Fibroblast of upper back skin (primary cell): ENCODE measurements at regions not wholly inside any gene's neighbourhood (a gene's known extent, or its start where the extent isn't known, plus 50 kb on each side); places are given as distances from the start of the nearest gene placed in this dataset.

Source experiments
- DNase-seq: peaks from one replicate; pipeline ENCODE4 v3.0.0-alpha.2; 2013

DNA sequence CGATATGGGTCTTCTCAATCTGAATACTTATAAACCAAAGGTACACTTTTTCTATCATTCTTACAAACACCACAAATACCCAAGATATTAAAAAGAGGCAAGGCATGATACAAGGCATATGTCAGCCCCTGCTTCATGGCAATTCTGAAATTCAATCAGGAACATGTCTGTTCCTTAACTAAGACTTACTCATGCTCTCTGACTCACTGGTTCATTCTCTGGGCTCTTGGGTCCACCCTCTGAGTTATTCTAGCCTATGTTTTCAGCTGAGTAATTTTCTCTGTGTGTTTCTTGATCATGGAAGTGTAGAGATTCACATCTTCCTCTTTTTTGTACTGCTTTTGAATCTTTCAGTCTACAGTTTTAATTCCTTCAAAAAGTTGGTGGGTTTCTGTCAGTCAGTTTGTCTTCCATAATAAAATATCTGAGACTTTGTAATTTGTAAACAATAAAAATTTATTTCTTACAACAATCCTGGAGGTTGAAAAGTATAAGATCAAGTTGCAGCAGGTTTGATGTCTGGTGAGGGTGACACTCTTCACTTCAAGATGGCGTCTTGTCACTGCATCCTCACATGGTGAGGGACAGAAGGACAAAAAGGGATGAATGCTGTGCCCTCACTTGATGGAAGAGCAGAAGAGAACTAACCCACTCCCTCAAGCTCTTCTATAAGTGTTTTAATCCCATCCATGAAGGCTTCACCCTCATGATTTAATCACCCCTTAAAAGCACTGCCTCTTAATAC lies 211.7 kb downstream of the FAM76B start:
- DNase-seq = peak; percentile 82

DNA sequence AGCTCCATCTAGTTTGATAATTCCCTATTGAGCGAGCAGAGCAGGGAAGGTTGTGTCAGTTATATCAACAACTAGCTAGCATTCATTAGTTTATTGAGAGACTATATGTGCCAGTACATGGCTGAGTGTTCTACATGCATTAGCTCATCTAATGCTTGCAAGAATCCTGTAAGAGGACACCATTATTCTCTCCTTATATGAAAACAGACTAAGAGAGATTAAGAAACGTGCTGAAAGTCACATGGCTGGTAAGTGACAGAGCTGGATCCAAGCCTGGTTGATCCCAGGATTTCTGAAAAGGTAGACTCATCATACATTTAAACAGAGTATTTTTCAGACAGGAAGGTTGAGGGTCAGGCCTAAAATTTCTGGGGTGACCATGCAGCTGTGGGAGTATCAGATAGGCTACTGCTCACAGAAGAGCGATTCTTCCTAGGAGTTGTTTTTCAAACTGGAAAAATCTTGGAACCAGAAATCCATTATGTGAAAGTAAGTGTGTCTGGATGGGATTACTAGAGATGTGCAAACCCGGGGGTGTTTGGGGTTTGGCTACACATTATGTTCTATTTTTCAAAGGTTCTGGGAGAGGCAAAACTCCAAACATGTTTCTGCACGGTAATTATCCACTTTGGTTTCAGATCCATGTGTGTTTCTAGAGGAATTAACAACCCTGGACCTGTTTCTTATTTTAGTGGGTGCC lies 213.3 kb downstream of the FAM76B start:
- DNase-seq = no peak

DNA sequence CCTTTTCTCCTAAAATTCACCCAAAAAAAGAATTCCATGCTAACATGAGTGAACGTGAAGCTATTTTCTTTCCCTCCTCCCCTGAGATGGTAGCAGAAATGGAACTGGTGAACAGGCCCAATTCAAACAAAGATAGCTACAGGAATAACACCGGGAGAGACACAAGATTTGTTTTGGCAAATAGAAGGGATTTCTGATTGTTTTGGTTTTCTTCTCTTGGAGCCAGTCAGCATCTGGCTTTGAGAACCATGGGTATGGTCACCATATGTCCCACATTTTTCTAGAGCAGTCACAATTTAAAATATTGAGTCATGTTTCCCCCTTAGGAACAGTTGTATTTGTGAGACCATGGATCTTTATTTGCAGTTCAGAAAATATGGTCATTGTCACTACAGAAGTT lies 214.1 kb downstream of the FAM76B start:
- DNase-seq = peak; percentile 56

DNA sequence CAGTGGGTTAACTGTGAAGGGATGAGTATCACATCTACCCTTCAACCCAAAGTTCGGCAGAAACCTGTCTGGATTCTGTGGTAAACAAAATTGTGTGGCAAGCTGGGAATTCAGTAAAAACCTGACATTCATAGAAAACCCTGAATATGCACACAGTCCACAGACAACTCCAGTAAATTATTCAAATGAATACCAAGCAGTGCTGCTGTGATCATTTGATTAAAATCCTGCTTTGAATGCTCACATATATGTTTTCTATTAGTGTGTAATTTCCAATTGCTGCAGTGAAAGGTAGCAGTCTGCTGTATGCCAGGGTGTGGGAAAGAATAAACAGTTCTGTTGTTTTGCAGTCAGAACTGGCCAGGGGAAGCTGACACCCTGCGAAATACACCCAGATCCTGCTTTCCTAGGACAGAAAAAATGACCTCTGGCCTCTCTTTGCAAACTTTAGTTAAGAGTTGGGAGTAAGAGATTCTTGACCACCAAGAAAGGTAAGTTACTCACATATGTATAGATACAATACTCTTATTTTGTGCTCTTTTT lies 217.8 kb downstream of the FAM76B start:
- no peak for DNase-seq

DNA sequence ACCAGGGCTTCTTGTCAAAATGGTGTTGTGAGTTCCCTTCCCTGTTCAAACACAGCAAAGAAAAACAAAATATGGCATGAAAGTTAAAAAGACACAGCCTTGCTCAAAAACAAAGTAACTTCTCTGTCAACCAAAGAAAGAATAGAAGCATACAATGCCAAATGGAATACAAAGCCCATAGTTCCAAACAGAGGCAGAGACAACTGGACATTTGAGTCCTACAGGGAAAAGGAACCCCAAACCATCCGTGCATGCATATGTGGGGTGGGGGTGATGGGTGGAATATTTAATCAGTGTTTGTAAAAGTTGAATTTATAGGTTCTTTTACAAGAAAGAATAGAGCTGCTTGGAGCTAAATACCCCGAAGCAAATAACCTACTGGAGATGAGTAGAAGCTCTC lies 218.7 kb downstream of the FAM76B start:
- DNase-seq = no peak

DNA sequence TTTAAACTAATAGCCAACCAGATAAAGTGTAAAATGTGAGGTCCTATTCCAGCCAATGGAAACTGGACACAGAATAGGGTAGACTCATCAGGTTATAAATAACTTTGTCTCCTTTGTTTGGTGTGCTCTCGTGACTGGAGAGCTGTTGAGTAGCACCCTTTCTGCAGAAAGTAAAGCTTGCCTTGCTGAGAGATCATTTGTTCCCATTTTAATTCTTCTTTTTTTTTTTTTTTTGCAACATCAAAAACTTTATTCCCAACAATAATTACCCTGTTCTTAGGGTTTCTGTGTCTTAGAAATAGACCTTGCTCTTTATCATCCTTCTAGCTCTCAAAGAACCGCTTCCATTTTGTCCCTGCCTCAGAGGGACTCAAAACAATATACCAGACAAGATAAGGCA lies 220.4 kb downstream of the FAM76B start:
- no peak for DNase-seq

DNA sequence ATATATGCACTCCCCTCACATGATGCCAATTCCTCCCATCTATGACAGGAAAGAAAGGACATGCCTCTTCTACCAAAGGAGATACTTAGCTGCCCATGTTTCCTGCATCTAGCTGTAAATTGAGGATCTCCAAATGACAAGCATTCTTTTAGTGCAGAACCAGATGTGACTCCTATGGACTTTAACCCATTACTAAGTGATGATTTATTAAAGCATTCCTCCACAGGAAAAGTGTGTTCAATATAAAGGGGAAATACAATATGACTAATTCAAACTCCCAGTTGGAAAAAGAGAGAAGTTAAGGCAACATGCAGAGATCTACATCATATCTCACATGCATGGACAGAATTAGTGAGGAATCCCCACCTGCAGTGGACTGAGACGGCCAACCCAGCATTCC lies 221.3 kb downstream of the FAM76B start:
- DNase-seq = peak; percentile 76

DNA sequence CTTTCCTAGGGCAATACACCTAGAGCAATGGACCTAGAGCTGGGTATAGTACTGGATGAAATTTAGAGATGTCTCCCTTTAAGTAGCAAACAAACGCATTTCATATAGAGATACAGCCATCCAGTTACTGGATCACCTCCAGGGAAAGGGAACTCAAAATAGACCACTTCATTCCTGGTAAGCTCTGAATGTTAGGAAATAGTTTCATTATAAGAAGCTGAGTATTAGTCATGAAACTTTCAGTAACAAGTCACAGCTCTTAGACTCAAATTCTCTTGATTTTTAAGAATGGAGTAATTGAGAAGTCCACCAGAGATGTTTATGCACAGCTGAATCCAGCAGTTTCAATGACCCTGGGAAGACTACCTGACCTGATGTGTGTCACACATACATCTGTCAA lies 221.9 kb downstream of the FAM76B start:
- peak; percentile 89 for DNase-seq

DNA sequence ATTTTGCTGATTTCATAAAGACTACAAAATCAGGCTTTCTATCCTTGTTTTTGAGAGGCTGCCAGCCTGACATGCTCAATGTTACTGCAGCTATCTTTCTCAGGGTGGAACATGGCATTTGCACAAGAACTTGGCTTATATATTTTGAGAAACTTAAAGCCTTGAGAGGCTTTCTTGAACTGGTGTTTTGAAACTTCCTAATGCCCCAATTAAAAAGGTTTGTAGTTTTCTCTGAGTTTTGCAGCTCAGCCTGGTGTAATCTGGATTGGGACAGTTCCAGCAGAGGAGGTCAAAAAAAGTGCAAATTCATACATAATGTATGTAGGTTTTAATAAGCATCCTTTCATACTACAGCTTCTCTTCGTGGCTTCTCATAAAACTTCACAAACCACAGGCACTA lies 223.4 kb downstream of the FAM76B start:
- peak; percentile 62 for DNase-seq

DNA sequence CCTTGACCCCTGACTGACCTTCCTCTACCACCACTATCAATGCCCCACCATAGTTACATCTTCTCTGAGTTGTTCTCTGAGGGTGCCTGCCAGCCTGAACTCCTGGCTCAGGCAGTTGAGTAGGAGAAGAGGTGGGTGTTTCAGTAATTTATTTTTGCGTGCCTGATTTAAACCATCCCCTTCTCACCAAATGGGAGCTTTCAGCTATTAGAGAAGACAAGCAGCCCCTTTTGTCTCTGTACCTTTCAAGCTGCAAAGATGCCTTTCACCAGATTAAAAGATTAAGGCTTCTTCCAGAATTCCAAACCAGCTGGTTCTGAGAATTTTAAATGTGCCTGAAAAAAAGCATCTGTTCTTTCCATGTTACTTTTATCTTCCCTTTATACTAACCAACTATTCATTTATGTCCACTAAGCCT lies 223.8 kb downstream of the FAM76B start:
- no peak for DNase-seq

DNA sequence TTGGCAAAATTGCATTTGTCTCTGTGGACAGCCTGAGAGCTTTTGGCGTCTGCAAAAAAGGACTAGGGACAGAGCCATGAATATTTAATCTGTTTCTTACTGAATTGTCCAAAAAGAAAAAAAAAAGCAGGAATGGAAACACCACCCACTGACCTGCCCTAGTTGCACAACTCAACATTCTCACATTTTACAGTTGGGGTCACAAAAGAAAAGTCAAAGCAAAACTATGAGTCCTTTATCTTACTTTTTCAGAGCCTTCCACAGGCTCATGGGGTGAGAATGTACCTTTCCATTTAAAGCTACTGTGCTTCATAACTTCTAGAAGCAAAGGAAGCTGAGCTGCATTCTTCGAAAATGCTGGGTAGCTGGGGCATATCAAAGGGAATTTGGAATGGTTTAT lies 225.7 kb downstream of the FAM76B start:
- DNase-seq = peak; percentile 29

DNA sequence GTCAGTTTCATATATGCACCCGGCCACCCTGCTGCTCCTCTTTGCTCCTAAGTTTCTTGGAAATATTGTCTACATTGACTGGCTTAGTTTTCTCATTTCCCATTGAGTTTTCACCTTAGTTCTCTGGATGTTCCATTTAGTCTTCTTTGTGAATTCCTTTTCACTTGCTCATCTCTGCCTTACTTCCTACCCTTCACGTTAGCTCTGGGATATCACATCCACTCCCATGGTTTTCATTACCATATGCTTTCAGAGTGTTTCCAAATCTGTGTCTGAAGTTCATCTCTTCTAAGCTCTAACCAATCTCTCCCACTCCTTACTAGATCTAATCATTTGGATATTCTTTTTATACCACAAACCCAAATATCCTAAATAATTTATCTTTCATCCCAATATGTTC lies 226.4 kb downstream of the FAM76B start:
- DNase-seq = peak; percentile 60

DNA sequence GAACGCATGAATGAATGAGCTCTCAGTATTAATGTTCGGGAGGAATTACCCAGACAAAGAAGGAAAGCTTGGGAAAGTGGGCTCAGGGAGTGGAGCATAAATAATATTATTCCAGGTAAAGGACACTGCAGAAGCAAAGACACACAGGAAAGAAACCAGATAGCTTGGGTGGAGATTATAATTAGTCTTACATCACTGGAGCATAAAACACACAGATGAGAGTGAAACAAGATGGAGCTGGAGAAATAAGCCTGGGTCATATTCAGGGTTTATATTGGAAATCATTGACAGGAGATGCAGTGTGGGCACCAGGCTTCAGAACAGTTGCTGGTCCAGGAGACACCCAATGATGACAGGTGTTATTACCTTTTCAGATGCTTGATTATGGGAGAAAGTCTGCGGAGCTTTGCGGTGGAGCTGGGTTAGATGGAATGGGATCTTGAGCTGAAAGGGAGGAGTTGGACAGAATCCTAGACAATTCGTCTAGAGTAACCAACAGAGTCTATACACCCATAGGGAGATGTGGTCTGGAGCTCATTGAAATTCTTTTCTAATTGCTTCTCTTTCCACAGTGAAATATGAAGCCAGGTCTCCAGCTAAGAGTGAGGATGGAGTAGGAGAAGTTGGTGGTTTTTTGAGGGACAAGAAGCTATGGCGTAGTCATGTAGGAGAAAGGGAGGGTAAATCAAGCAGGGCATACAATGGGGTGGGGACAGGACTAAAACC lies 227.2 kb downstream of the FAM76B start:
- peak; percentile 51 for DNase-seq

DNA sequence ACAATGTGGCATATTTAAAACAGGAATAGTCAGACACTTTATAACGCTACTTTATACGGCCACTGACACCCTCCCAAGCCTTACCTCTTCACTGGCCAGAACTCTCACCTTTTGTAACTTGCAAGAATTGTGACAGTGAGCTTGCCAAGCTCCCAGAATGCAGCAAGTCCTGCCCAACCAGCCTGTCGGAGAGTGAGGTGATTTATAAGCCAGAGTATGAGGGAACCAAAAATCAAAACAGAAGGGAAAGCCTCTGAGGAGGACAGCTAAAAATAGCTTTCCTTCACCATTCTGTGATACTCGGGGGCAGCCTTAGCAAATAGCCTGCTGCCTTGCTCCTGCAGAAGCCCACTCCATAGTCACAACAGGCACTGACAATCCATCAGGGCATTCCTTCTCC lies 229.7 kb downstream of the FAM76B start:
- DNase-seq = no peak

DNA sequence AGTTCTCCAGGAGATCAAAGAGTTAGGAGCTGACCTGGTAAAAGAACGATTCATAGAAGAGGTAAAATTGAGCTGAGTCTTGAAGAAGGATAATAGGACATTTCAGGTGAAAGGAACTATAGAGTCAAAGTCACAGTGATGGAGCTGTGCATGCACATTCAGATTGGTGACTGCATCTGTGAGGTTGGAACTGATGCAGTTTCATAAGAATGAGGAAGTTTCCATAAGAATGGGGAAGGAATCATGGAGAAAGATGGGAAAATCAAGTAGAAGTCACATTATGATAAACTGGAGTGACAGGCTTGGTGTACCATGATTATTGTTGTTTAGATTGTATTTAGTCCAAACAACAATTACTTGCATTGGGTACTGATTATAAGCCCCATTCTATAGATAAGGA lies 232.2 kb downstream of the FAM76B start:
- no peak for DNase-seq

DNA sequence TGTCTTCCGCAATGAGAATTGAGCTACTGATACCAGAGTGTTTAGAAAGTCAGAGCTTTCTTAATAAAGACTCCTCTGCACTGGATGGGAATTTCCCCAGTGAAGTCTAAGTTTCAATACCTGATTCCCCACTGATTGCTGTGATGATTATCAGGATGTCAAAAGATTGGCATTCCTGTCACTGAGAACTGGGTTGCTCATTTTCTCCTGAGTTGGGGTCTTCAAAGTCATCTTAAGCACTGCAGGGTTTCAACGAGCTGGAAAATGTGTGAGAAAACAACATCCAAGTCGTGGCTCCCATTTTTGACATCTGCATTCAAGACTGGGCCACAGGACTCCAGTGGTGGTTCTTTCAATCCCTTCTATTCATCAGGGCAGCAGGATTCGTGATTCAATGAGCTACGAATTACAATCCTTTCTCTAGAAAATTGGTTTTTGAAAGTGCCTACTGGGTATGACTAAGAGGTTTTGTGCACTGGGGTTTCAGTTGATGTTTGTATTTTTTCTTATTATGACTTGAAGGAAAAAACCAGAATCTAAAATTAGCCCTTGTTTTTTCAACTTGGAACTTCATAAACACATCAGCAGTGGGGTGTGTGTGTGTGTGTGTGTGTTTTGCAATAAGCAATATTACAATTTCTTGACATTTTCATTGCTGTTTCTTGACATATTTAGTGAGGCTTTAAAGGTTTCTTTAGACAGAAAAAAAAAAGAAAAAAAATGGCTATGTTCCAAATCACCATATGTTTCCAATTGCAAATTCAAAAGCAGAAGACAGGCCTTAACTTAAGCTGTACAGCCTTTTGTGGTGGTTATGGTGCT lies 233.0 kb downstream of the FAM76B start:
- peak; percentile 83 for DNase-seq

DNA sequence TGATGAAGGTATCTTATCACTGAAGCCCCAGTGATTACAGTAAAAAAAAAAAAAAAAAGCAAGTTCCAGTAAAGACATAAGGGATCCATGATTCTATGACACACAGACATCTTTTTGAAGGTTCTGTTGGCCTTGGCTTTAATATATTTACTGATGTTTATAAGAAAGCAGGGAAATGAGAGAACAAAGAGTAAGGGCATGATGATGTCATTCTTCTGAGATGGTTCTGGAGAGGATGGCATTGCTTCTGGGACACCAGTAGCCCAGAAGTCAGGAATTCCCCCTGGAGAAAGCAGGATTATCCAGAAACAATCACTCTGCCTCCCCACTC lies 233.6 kb downstream of the FAM76B start:
- DNase-seq = no peak

DNA sequence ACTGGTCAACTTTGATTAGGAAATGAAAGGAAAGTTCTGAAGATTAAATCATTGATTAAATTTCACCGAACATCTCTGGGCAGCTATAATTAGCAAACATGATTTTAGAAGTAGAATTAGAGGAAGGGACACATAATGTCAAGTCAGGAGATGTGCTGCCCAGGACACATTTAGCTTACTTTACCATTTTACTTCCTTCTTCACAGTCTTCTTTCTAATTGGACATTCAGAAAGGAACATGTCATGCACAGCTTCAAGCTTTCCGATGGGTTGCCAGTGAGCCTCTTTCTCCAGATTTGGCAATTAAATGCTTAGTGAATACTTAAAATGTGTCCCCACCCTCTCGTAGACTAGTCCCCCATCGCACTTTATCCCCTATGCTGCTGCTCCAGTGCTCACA lies 234.7 kb downstream of the FAM76B start:
- DNase-seq = no peak

DNA sequence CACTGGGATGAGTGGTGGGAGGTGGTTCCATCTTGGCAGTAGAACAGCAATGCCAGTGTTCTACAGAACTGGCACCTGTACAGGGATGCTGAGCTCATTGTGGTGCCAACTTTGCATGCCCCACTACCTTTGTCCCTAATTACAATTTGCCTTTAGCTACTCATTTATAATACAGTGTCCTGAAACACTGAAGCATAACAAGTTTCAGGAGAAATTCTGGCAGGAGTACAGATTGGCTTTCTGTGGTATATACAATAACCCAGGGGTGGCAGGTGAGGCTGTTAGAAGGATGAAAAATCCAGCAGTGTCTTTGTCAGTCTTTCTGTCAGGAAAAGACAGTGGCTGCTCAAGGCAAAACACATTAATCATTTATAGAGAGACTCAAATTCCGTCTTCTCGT lies 240.3 kb downstream of the FAM76B start:
- DNase-seq = no peak

DNA sequence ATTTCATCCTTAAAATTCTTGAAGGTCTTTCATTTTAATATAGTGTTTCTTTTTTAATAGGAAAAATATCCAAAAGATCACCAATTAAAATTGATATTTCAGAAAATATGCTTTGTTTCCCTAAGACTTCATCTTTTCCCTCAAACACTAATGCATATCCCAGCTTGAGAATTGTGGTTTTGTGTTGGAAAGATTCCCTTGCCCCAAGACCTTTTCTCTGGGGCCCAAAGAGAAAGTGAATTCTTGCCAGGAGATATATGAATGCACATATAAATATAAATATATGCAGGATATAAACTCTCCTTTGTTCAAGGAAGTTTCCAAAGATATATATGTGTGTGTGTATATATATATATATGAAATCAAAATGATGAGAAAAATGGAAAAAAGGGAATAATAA lies 241.2 kb downstream of the FAM76B start:
- peak; percentile 55 for DNase-seq

DNA sequence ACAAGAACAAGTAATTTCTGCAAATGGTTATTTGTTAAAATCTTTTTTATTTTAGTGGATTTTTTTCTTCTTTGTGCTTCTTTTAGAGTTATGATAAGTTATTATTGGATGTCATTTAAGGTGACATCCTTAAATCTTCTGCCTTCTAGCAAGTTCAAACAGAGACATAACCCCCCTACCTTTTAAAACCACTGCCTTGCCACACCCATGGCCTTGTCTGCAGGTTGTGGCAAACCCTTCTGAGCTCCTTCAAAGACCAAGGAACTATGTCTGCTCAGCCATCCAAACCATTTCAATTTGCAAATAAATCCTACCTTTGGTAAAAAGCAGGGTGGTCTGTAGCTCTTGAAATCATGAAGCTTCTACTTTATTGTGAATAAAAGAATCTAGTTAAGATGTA lies 241.6 kb downstream of the FAM76B start:
- no peak for DNase-seq

DNA sequence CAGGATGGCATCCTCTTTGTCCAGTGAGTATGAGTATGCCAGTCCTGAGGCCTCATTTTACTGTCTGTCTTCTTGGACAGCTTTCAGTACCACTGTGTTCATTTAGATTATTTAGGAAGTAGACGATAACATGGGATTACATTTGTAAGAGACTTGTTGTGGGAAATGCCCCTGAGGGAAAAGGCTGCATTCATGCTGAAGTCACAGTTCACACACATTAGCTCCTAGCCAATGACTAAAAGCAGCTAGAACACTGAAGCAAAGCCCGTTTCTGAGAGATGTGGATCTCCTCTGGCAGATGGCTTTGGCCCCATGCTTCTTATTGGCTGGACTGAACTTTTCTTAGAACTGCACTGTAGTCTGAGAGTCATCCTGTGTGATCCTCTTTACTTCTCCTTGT lies 242.4 kb downstream of the FAM76B start:
- no peak for DNase-seq
